ENCODE measurements at regions not wholly inside any gene's neighbourhood (a gene's known extent, or its start where the extent isn't known, plus 50 kb on each side); places are given as distances from the start of the nearest gene placed in this dataset.

- H3K4me3 ChIP-seq (ENCODE audit: low read depth, low read length) = no peak overlapping the region
- TF ChIP-seq CTCF (IDR thresholded peaks at IDR 0.05; ENCODE audit: borderline replicate concordance, insufficient read depth, low read depth, low read length) = no peak
Observed at GRCh38 chr6:39998126-39998525, 63.9 kb upstream of the MOCS1 start.

- no peak for TF ChIP-seq CTCF (IDR thresholded peaks at IDR 0.05; ENCODE audit: borderline replicate concordance, insufficient read depth, low read depth, low read length)
- no peak overlapping the region for H3K4me3 ChIP-seq (ENCODE audit: low read depth, low read length)
Observed at GRCh38 chr6:39997101-39997635, 62.9 kb upstream of the MOCS1 start.

GRCh38 chr6:39995633-39996032, 61.4 kb upstream of the MOCS1 start:
- H3K4me3 ChIP-seq (ENCODE audit: low read depth, low read length) = no peak overlapping the region
- no peak for TF ChIP-seq CTCF (IDR thresholded peaks at IDR 0.05; ENCODE audit: borderline replicate concordance, insufficient read depth, low read depth, low read length)

- no peak overlapping the region for H3K4me3 ChIP-seq (ENCODE audit: low read depth, low read length)
- TF ChIP-seq CTCF (IDR thresholded peaks at IDR 0.05; ENCODE audit: borderline replicate concordance, insufficient read depth, low read depth, low read length) = no peak
Observed at GRCh38 chr6:39992861-39993622, 58.8 kb upstream of the MOCS1 start.
